PC-3 (cell line): ENCODE measurements at regions not wholly inside any gene's neighbourhood (a gene's known extent, or its start where the extent isn't known, plus 50 kb on each side); places are given as distances from the start of the nearest gene placed in this dataset.

ENCODE experiments used
- ATAC-seq: fragments of 200-7000 bp; cut with Tn5 transposase; 2 replicates; pipeline ENCODE4 v1.9.1; 2020; ENCODE audit warnings: mild to moderate bottlenecking, moderate library complexity
- BruUV-seq: library from RNA; stranded (reverse); fragments of 400-500 nt; replicated peaks from 2 replicates; lab custom pipeline; 2021; lab: Mats Ljungman, UMichigan
- CTCF ChIA-PET: fragments of 300-600 bp; sonication (Branson Sonifier 250); formaldehyde crosslinking; loops from one replicate; lab custom pipeline; 2022; ENCODE audit warnings: antibody characterized with exemption; lab: Charles Lee
- POLR2A ChIA-PET: fragments of 300-600 bp; sonication (Branson Sonifier 250); formaldehyde crosslinking; loops from one replicate; lab custom pipeline; 2022; ENCODE audit warnings: antibody characterized with exemption; ENCODE audit not compliant: unreplicated experiment; lab: Charles Lee
- DNase-seq: peaks from one replicate; pipeline ENCODE4 v3.0.0-alpha.2; 2015
- H2AFZ ChIP-seq: fragments of 300-600 bp; sonication (generic); 2 replicates; pipeline ENCODE4 v1.6.0; 2016; ENCODE audit warnings: antibody characterized with exemption, low read length
- H3F3A ChIP-seq: fragments of 300-600 bp; sonication (generic); one replicate; pipeline ENCODE4 v1.6.0; 2017; ENCODE audit warnings: antibody characterized with exemption, low read length, control low read depth, mild to moderate bottlenecking; ENCODE audit not compliant: unreplicated experiment
- H3K27ac ChIP-seq: fragments of 300-600 bp; sonication (generic); 2 replicates; pipeline ENCODE4 v1.5.1; 2016; ENCODE audit warnings: mild to moderate bottlenecking, low read length
- H3K27me3 ChIP-seq: fragments of 300-600 bp; sonication (generic); 2 replicates; pipeline ENCODE4 v1.6.1; 2016; ENCODE audit warnings: low read length, mixed read lengths
- H3K36me3 ChIP-seq: fragments of 300-600 bp; sonication (generic); 2 replicates; pipeline ENCODE4 v1.6.1; 2016; ENCODE audit warnings: low read depth, mixed run types, low read length, mixed read lengths
- H3K4me1 ChIP-seq: fragments of 300-600 bp; sonication (generic); 2 replicates; pipeline ENCODE4 v1.5.1; 2016; ENCODE audit warnings: low read length; ENCODE audit not compliant: insufficient read depth
- H3K4me2 ChIP-seq: fragments of 300-600 bp; sonication (generic); 2 replicates; pipeline ENCODE4 v1.6.0; 2016; ENCODE audit warnings: low read length
- H3K4me3 ChIP-seq: fragments of 300-600 bp; sonication (generic); 2 replicates; pipeline ENCODE4 v1.5.1; 2016; ENCODE audit warnings: mild to moderate bottlenecking, low read length, mixed read lengths
- H3K79me2 ChIP-seq: fragments of 300-600 bp; sonication (generic); 2 replicates; pipeline ENCODE4 v1.6.1; 2017; ENCODE audit warnings: low read length, mixed read lengths
- H3K9ac ChIP-seq: fragments of 300-600 bp; sonication (generic); 2 replicates; pipeline ENCODE4 v1.6.0; 2016; ENCODE audit warnings: mild to moderate bottlenecking, low read length
- H3K9me2 ChIP-seq: fragments of 300-600 bp; sonication (generic); replicated peaks from 2 replicates; pipeline ENCODE4 v1.6.1; 2016; ENCODE audit warnings: mixed run types, low read length, mixed read lengths
- H3K9me3 ChIP-seq: fragments of 300-600 bp; sonication (generic); 2 replicates; pipeline ENCODE4 v1.6.1; 2016; ENCODE audit warnings: low read length, mixed read lengths
- H4K20me1 ChIP-seq: fragments of 300-600 bp; sonication (generic); 2 replicates; pipeline ENCODE4 v1.6.1; 2016; ENCODE audit warnings: low read length, mixed read lengths
- CTCF ChIP-seq: fragments of 300-600 bp; sonication (generic); conservative IDR thresholded peaks from 2 replicates; pipeline ENCODE4 v1.5.1; 2017; ENCODE audit warnings: antibody characterized with exemption, low read depth, mild to moderate bottlenecking, low read length
- EZH2 ChIP-seq: fragments of 300-600 bp; sonication (generic); IDR thresholded peaks from one replicate; pipeline ENCODE4 v1.6.1; 2017; ENCODE audit warnings: antibody characterized with exemption, mild to moderate bottlenecking, low read length; ENCODE audit not compliant: unreplicated experiment
- EZH2phosphoT487 ChIP-seq: fragments of 300-600 bp; sonication (generic); IDR thresholded peaks from 2 replicates; pipeline ENCODE4 v1.6.1; 2018; ENCODE audit warnings: mild to moderate bottlenecking, antibody characterized with exemption, low read length, borderline replicate concordance
- intact Hi-C: fragments of 100-400 bp; cut with micrococcal nuclease; formaldehyde crosslinking; loops from 2 replicates; pipeline ENCODE4 v1.9.0; 2023

GRCh38 chr1:81217058-81217457, 583.7 kb upstream of the ADGRL2 start:
- no peak overlapping the region for H3K4me3 ChIP-seq
- no peak for DNase-seq
- no TSS peak for BruUV-seq
- H3K4me1 ChIP-seq, result no peaks in the 10 kb centered on the region
- H3K79me2 ChIP-seq, result no peaks in the 10 kb centered on the region
- no peaks in the 10 kb centered on the region for H3K36me3 ChIP-seq
- H3K27ac ChIP-seq, result no peak overlapping the region
- no peaks in the 10 kb centered on the region for H3K9me2 ChIP-seq
- H2AFZ ChIP-seq, result no peak overlapping the region
- TF ChIP-seq EZH2, result no peak
- no peak for TF ChIP-seq EZH2phosphoT487
- no peak for TF ChIP-seq CTCF
- H3K9ac ChIP-seq, result no peak overlapping the region
- no peak overlapping the region for H3K4me2 ChIP-seq
- intact Hi-C loops, result no loop called here
- CTCF ChIA-PET, result no interaction called here
- H3F3A ChIP-seq, result no peaks in the 10 kb centered on the region
- H3K27me3 ChIP-seq, result no peaks in the 10 kb centered on the region
- H3K9me3 ChIP-seq, result no peaks in the 10 kb centered on the region
- POLR2A ChIA-PET, result no interaction called here
- no peaks in the 10 kb centered on the region for H4K20me1 ChIP-seq
- ATAC-seq, result no peak

GRCh38 chr1:81213279-81213678, 587.5 kb upstream of the ADGRL2 start:
- Histone ChIP-seq H2AFZ (no peak overlapping the region), H3K9ac (no peak overlapping the region), H4K20me1 (no peaks in the 10 kb centered on the region), H3K36me3 (no peaks in the 10 kb centered on the region), H3K27me3 (no peaks in the 10 kb centered on the region), H3K27ac (no peak overlapping the region), H3K9me2 (no peaks in the 10 kb centered on the region), H3K9me3 (no peaks in the 10 kb centered on the region), H3K79me2 (no peaks in the 10 kb centered on the region), H3F3A (no peaks in the 10 kb centered on the region), H3K4me2 (no peak overlapping the region), H3K4me3 (no peak overlapping the region), H3K4me1 (no peaks in the 10 kb centered on the region)
- no peak for TF ChIP-seq CTCF
- no peak for TF ChIP-seq EZH2
- TF ChIP-seq EZH2phosphoT487, result no peak
- DNase-seq (no peak), ATAC-seq (no peak)
- intact Hi-C loops, result no loop called here
- ChIA-PET POLR2A (no interaction called here), CTCF (no interaction called here)
- no TSS peak for BruUV-seq

GRCh38 chr1:81209461-81209860, 591.3 kb upstream of the ADGRL2 start:
- H3F3A ChIP-seq, result no peaks in the 10 kb centered on the region
- intact Hi-C loops, result no loop called here
- no peak overlapping the region for H3K4me3 ChIP-seq
- ChIA-PET POLR2A (no interaction called here), CTCF (no interaction called here)
- no peak overlapping the region for H2AFZ ChIP-seq
- no TSS peak for BruUV-seq
- no peaks in the 10 kb centered on the region for H3K9me3 ChIP-seq
- no peak overlapping the region for H3K9ac ChIP-seq
- DNase-seq, result no peak
- H3K4me1 ChIP-seq, result no peaks in the 10 kb centered on the region
- no peaks in the 10 kb centered on the region for H3K36me3 ChIP-seq
- TF ChIP-seq EZH2phosphoT487 (no peak), EZH2 (no peak), CTCF (no peak)
- H3K27me3 ChIP-seq, result peaks cover 8% of the 10 kb centered on the region
- no peak for ATAC-seq
- H3K4me2 ChIP-seq, result no peak overlapping the region
- no peaks in the 10 kb centered on the region for H4K20me1 ChIP-seq
- H3K27ac ChIP-seq, result no peak overlapping the region
- no peaks in the 10 kb centered on the region for H3K9me2 ChIP-seq
- H3K79me2 ChIP-seq, result no peaks in the 10 kb centered on the region
